ENCODE measurements at regions not wholly inside any gene's neighbourhood (a gene's known extent, or its start where the extent isn't known, plus 50 kb on each side); places are given as distances from the start of the nearest gene placed in this dataset.

DNA sequence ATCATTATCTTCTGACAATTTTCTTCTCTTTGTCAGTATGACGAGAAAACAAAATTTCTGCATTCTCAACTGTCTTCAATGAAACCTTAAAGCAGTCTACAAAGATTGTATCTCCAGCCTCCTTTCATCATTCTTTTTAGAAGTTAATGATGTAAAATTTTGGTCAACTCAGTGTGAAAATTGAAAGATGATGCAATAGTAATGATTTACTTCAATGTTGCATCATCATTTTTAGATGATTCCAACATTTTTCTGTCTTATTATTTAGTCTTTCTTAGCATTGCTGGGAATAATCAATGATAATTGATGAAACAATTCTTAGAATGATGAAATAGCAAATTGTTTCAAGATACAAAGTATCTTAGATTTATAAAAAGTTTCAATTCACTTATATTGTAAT lies 372.7 kb downstream of the C4orf33 start:
- ATAC-seq (ENCODE audit: low FRiP score) (no peak), DNase-seq (ENCODE audit: low spot score) (no peak)
- TF ChIP-seq, protein P1, sequence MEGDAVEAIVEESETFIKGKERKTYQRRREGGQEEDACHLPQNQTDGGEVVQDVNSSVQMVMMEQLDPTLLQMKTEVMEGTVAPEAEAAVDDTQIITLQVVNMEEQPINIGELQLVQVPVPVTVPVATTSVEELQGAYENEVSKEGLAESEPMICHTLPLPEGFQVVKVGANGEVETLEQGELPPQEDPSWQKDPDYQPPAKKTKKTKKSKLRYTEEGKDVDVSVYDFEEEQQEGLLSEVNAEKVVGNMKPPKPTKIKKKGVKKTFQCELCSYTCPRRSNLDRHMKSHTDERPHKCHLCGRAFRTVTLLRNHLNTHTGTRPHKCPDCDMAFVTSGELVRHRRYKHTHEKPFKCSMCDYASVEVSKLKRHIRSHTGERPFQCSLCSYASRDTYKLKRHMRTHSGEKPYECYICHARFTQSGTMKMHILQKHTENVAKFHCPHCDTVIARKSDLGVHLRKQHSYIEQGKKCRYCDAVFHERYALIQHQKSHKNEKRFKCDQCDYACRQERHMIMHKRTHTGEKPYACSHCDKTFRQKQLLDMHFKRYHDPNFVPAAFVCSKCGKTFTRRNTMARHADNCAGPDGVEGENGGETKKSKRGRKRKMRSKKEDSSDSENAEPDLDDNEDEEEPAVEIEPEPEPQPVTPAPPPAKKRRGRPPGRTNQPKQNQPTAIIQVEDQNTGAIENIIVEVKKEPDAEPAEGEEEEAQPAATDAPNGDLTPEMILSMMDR (IDR thresholded peaks at IDR 0.05), result no peak

DNA sequence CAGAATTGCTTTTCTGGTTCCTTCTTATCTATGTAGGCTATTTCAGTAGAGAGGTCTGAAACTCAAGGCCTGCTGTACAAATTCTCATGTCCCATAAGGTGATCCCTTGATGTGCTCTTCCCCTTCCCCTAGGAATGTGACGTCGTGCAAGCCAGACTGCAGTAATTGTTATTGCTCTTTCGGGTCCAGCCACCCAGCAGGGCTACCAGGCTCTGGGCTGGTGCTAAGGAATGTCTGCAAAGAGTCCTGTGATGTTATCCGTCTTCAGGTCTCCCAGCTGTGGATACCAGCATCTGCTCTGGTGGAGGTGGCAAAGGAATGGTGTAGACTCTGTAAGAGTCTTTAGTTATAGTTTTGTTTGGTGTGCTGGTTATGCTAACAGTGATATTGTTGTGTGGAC lies 378.7 kb downstream of the C4orf33 start:
- ATAC-seq (ENCODE audit: low FRiP score) (no peak), DNase-seq (ENCODE audit: low spot score) (no peak)
- TF ChIP-seq, protein P1 (IDR thresholded peaks at IDR 0.05), result no peak

DNA sequence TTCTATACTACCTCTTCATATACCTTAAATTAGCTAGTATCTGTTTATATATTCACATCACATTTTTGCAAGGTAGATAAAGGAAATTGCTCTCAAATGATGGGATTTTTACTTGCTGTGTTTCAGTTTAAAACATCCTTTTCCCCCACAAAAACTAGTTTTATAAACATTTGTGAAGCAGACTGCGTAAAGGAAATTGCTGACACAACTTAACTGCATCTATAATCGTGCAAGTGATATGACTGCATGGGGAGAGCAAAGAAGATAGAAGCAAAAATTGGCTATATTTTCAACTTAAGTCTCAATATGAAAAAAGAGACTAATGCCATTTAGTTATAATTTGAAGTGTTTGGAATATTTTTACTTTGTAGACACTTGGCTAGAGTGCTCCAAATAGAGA lies 385.2 kb downstream of the C4orf33 start:
- ATAC-seq (ENCODE audit: low FRiP score) (no peak), DNase-seq (ENCODE audit: low spot score) (no peak)
- TF ChIP-seq, protein P1 (IDR thresholded peaks at IDR 0.05), result no peak

DNA sequence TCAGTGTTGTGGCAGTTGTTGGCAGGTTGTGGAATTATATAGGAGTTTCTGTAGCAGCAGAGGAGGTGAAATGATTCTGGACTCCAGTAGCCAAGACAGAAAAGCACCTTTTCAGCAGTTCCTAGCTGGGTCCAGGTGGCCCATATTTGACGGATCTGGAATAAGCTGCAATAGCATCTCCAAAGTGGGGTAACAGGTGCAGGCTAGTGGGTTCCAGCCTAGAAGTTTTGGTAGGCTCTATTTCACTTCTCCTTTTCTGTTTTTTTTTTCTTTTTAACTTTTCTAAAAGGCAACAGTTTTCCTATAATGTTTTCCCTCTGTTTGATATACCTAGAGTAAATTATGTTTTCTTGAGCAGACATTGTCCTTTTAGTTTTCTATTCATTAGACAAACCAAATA lies 392.5 kb downstream of the C4orf33 start:
- ATAC-seq (ENCODE audit: low FRiP score) (no peak), DNase-seq (ENCODE audit: low spot score) (no peak)
- TF ChIP-seq, protein P1 (IDR thresholded peaks at IDR 0.05), result no peak

DNA sequence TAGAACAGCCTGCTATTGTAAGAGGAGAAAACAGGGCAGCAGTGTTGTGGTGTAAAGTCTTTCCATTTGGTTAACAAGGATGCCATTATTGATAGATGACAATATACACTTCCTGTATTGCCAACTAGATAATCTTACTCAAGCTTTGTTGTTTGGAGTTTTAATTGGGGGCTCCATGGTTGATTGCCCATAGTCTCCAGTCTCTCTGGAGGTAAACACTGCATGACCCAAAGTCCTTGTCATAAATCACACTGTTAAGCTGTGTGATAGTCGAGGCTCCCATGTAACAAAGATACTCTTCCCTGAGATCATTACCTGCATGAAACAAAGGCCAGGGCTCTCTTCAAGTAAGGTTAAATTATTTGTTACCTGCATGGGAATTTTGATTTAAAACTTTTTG lies 394.6 kb downstream of the C4orf33 start:
- TF ChIP-seq, protein P1 (IDR thresholded peaks at IDR 0.05), result no peak
- no peak for DNase-seq (ENCODE audit: low spot score)
- ATAC-seq (ENCODE audit: low FRiP score), result no peak

DNA sequence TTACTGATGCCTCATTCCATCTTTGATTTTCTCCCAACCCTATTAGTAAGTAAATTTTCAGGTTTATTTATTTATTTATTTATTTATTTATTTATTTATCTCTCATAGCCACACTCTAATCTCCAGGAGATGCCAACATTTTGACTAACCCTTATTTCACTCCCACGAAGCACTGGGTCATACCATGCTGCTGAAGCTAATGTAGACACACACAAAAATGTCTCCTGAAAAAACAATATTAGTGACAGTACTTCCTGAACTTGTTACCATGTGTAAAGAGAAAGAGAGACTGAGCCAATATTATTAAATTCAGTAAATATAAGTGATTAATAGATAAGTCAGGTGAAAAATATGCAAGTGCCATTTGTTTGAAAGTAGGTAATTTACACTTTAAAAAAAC lies 402.7 kb downstream of the C4orf33 start:
- DNase-seq (ENCODE audit: low spot score) (no peak), ATAC-seq (ENCODE audit: low FRiP score) (no peak)
- TF ChIP-seq, protein P1 (IDR thresholded peaks at IDR 0.05), result no peak

DNA sequence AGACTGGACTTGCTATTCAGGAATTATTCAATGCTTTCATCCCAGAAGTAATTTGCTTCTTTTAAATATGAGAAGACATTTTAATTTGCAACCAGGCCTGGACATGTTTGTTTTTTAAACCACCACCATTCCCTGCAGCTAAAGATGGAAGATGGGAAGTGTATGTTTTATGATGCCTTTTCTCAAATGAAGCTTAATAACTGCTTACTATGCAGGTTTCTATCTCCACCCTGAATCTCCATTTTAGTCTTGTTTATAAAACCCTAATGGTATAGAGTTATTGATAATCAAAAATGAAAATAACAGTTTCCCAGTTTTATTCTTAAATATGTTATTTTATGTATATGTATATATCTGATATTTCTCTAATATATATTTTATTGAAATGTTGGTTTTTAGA lies 418.9 kb downstream of the C4orf33 start:
- no peak for ATAC-seq (ENCODE audit: low FRiP score)
- DNase-seq (ENCODE audit: low spot score), result no peak
- TF ChIP-seq, protein P1 (IDR thresholded peaks at IDR 0.05), result no peak

All from omental fat pad (tissue), 3 donors.